Parathyroid adenoma (tissue), 2 donors: ENCODE measurements at regions not wholly inside any gene's neighbourhood (a gene's known extent, or its start where the extent isn't known, plus 50 kb on each side); places are given as distances from the start of the nearest gene placed in this dataset.

Experiments
- H2AFZ ChIP-seq: fragments of 300-600 bp; sonication (generic); one replicate; pipeline ENCODE4 v1.7.0; 2017; ENCODE audit warnings: antibody characterized with exemption, mild to moderate bottlenecking
- H3K27ac ChIP-seq: fragments of 300-600 bp; sonication (generic); one replicate; pipeline ENCODE4 v1.7.0; 2017
- H3K27me3 ChIP-seq: fragments of 300-600 bp; sonication (generic); one replicate; pipeline ENCODE4 v1.7.0; 2017; ENCODE audit warnings: low read length; ENCODE audit not compliant: control insufficient read depth, insufficient read depth
- H3K36me3 ChIP-seq: fragments of 300-600 bp; sonication (generic); one replicate; pipeline ENCODE4 v1.7.0; 2017; ENCODE audit warnings: low read length; ENCODE audit not compliant: control insufficient read depth, insufficient read depth
- H3K4me1 ChIP-seq: fragments of 300-600 bp; sonication (generic); one replicate; pipeline ENCODE4 v1.7.0; 2017; ENCODE audit warnings: control low read depth
- H3K4me2 ChIP-seq: fragments of 300-600 bp; sonication (generic); one replicate; pipeline ENCODE4 v1.7.0; 2017; ENCODE audit warnings: low read length
- H3K4me3 ChIP-seq: fragments of 300-600 bp; sonication (generic); one replicate; pipeline ENCODE4 v1.7.0; 2017; ENCODE audit warnings: low read depth, low read length
- H3K79me2 ChIP-seq: fragments of 300-600 bp; sonication (generic); one replicate; pipeline ENCODE4 v1.7.0; 2017; ENCODE audit warnings: control low read depth
- H3K9ac ChIP-seq: fragments of 300-600 bp; sonication (generic); one replicate; pipeline ENCODE4 v1.7.0; 2017; ENCODE audit warnings: mild to moderate bottlenecking
- H3K9me3 ChIP-seq: fragments of 300-600 bp; sonication (generic); one replicate; pipeline ENCODE4 v1.7.0; 2017; ENCODE audit warnings: low read length; ENCODE audit not compliant: control insufficient read depth
- TF ChIP-seq, protein P1 (sequence below): fragments of 300-600 bp; sonication (generic); IDR thresholded peaks from one replicate; pipeline ENCODE4 v1.7.0; 2017; ENCODE audit warnings: antibody characterized with exemption, mild to moderate bottlenecking
- donor health status: primary hyperparathyroidism.

DNA sequence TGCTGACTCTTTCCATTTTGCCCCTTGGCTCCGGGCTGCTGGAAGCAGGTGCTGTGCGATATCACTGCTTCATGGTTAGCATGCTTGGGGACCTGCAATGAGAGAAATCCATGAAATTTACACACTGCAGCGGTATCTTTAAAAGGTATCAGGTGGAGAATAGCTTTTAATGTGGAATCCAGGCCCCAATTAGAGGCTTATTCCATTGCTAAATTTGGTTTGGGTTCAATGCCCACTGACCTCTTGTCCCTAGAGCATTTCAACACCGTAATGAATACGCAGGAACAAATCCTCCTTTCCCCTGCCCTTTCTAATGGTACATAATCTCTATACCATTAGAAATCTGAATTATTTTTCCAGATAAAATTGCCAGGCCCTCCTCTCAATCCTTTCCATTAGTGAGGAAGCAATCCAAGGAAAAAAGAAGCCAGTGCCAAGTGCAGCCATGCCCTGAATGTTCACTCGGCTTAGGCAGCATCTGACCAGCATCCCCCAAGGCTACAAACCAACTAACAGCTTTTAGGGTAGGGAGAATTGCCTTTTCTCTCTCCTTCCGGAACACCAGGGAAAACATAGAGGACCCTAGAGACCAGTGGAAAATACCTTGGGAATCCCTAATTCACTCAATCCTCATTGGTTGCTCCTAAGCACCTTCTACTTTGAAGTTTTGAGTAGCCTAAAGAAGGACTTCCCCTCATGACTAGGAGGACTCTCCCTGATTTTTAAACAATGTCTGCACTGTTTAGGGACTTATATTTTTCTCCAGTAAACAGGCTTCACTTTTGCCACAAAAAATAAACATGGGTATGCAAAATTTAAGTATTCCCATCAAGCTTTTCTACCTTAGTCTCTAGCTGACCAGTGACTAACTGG is 143.1 kb downstream of the QRSL1 start:
- H3K9me3 ChIP-seq, result no peaks in the 10 kb centered on the region
- no peak overlapping the region for H2AFZ ChIP-seq
- peaks cover 4% of the 10 kb centered on the region for H3K4me1 ChIP-seq
- H3K4me2 ChIP-seq, result no peak overlapping the region
- H3K36me3 ChIP-seq, result no peaks in the 10 kb centered on the region
- no peaks in the 10 kb centered on the region for H3K79me2 ChIP-seq
- TF ChIP-seq, protein P1, sequence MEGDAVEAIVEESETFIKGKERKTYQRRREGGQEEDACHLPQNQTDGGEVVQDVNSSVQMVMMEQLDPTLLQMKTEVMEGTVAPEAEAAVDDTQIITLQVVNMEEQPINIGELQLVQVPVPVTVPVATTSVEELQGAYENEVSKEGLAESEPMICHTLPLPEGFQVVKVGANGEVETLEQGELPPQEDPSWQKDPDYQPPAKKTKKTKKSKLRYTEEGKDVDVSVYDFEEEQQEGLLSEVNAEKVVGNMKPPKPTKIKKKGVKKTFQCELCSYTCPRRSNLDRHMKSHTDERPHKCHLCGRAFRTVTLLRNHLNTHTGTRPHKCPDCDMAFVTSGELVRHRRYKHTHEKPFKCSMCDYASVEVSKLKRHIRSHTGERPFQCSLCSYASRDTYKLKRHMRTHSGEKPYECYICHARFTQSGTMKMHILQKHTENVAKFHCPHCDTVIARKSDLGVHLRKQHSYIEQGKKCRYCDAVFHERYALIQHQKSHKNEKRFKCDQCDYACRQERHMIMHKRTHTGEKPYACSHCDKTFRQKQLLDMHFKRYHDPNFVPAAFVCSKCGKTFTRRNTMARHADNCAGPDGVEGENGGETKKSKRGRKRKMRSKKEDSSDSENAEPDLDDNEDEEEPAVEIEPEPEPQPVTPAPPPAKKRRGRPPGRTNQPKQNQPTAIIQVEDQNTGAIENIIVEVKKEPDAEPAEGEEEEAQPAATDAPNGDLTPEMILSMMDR, result no peak
- H3K9ac ChIP-seq, result no peak overlapping the region
- H3K27me3 ChIP-seq, result no peaks in the 10 kb centered on the region
- no peak overlapping the region for H3K4me3 ChIP-seq
- no peak overlapping the region for H3K27ac ChIP-seq

DNA sequence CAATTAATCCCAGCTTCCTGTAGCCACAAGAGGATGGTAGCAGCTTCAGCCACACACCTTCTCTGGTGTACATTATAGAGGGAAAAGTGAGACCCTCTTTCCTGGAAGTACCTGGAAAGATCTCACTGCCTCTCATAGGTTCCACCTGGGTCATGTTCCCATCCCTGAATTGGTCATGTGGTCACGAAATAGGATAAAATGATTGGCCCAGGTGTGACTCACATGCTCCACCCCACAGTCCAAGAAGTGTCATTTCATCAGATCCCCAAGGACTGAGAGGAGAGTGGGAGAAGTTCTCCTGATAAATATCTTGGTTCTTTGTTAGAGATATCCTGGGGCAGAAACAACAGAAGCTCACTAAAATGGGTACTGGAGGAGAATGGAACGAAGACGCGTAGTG is 142.4 kb downstream of the QRSL1 start:
- Histone ChIP-seq H3K79me2 (no peaks in the 10 kb centered on the region), H3K27ac (no peak overlapping the region), H2AFZ (no peak overlapping the region), H3K4me1 (peaks cover 4% of the 10 kb centered on the region), H3K27me3 (no peaks in the 10 kb centered on the region), H3K9ac (no peak overlapping the region), H3K36me3 (no peaks in the 10 kb centered on the region), H3K4me3 (no peak overlapping the region), H3K9me3 (no peaks in the 10 kb centered on the region), H3K4me2 (no peak overlapping the region)
- TF ChIP-seq, protein P1, result no peak

DNA sequence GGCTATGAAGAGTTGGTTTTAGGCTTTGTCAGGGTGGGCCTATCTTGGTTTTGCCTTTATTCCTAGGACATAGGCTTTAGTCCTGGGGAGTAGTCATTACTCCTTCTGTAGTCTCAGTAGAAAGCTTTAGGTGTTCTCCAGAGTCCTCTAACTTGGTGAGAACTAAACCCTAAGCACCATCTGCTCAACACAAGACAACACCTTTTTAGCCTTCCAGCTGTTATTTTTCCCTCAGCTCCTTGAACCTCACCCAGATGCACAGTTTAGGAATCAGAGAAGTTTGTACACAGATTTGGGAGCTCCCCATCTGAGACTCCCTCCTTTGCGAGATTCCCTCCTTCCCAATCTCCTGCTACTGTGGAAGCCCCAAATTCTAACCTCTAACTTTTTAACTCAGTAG is 141.3 kb downstream of the QRSL1 start:
- H3K4me2 ChIP-seq, result no peak overlapping the region
- H3K4me1 ChIP-seq, result peaks cover 4% of the 10 kb centered on the region
- no peaks in the 10 kb centered on the region for H3K36me3 ChIP-seq
- no peak overlapping the region for H2AFZ ChIP-seq
- no peaks in the 10 kb centered on the region for H3K9me3 ChIP-seq
- TF ChIP-seq, protein P1, result no peak
- no peaks in the 10 kb centered on the region for H3K79me2 ChIP-seq
- H3K4me3 ChIP-seq, result no peak overlapping the region
- H3K27me3 ChIP-seq, result no peaks in the 10 kb centered on the region
- H3K27ac ChIP-seq, result no peak overlapping the region
- H3K9ac ChIP-seq, result no peak overlapping the region

DNA sequence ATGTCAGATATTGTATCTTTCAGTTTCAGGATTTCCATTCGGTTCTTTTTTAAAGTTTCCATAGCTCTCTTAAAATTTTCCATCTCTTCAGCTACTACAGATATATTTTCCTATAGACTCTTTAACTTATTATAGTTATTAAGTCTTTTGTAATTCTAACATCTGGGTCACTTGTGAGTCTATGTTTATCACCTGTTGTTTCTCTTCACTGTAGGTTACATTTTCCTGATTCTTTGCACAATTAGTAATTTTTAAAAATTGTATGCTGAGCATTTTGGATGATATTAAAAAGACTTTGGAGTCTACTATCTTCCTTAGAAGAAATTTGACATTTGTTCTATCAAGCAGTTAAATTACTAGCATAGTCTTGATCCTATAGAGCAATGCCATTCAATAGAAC is 140.7 kb downstream of the QRSL1 start:
- H3K4me1 ChIP-seq, result peaks cover 4% of the 10 kb centered on the region
- no peaks in the 10 kb centered on the region for H3K79me2 ChIP-seq
- no peak overlapping the region for H2AFZ ChIP-seq
- TF ChIP-seq, protein P1, result no peak
- no peaks in the 10 kb centered on the region for H3K9me3 ChIP-seq
- H3K27me3 ChIP-seq, result no peaks in the 10 kb centered on the region
- no peak overlapping the region for H3K27ac ChIP-seq
- no peak overlapping the region for H3K4me2 ChIP-seq
- H3K9ac ChIP-seq, result no peak overlapping the region
- H3K36me3 ChIP-seq, result no peaks in the 10 kb centered on the region
- H3K4me3 ChIP-seq, result no peak overlapping the region

DNA sequence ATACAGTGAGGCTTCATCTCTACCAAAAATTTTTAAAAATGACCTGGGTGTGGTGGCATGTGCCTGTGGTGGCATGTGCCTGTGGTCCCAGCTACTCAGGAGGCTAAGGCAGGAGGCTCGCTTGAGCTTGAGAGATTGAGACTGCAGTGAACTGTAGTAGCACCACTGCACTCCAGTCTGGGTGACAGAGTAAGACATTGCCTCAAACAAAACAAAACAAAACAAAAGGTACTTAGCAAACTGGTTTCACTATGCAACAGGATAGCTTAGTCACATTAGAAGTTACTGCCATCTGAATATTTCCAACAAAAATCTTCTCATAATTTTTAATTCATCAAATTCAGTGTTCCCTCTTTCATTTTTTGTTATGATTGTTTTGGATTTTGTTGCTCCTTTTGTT is 137.9 kb downstream of the QRSL1 start:
- no peaks in the 10 kb centered on the region for H3K27me3 ChIP-seq
- H3K4me3 ChIP-seq, result no peak overlapping the region
- H2AFZ ChIP-seq, result no peak overlapping the region
- no peaks in the 10 kb centered on the region for H3K4me1 ChIP-seq
- H3K9ac ChIP-seq, result no peak overlapping the region
- no peaks in the 10 kb centered on the region for H3K36me3 ChIP-seq
- no peaks in the 10 kb centered on the region for H3K9me3 ChIP-seq
- H3K4me2 ChIP-seq, result no peak overlapping the region
- no peaks in the 10 kb centered on the region for H3K79me2 ChIP-seq
- no peak overlapping the region for H3K27ac ChIP-seq
- TF ChIP-seq, protein P1, result no peak
